K562 (cell line): ENCODE measurements at regions not wholly inside any gene's neighbourhood (a gene's known extent, or its start where the extent isn't known, plus 50 kb on each side); places are given as distances from the start of the nearest gene placed in this dataset.

Experiments used
- ATF2 ChIP-seq: sonication (generic); formaldehyde crosslinking; IDR thresholded peaks from 2 replicates; pipeline ENCODE4 v1.8.1; 2022; ENCODE audit warnings: missing genetic modification reagents
- CREB1 ChIP-seq, 2 experiments: sonication (generic) in 1 of 2; formaldehyde crosslinking in 1 of 2; IDR thresholded peaks; 2 replicates each; pipeline versions ENCODE4 v1.6.1 to v1.8.0; 2012 to 2022; ENCODE audit warnings: inconsistent platforms in 1 of 2, mild to moderate bottlenecking in 1 of 2, missing genetic modification reagents in 1 of 2, moderate library complexity in 1 of 2
- CTCF ChIP-seq, 3 experiments: IDR thresholded peaks in 2 of 3; conservative IDR thresholded peaks in 1 of 3; 2 replicates each; pipeline ENCODE4 v1.5.1; 2011 to 2012; ENCODE audit warnings: low read length in 3 of 3, mild to moderate bottlenecking in 3 of 3, control low read depth in 2 of 3, improper control_type of control experiment in 1 of 3, inconsistent platforms in 1 of 3, low read depth in 1 of 3, mixed read lengths in 1 of 3, moderate library complexity in 1 of 3; ENCODE audit not compliant: insufficient read depth in 2 of 3
- GTF3C2 ChIP-seq: IDR thresholded peaks from 3 replicates; pipeline ENCODE4 v1.6.1; 2011; ENCODE audit warnings: borderline replicate concordance, mild to moderate bottlenecking, moderate library complexity; ENCODE audit not compliant: insufficient read length; ENCODE audit errors: extremely low read depth
- JUND ChIP-seq, 2 experiments: IDR thresholded peaks; 2 replicates in 1 of 2; 3 replicates in 1 of 2; pipeline ENCODE4 v1.6.1; 2011; ENCODE audit warnings: borderline replicate concordance in 2 of 2, low read depth in 2 of 2, low read length in 2 of 2, improper control_type of control experiment in 1 of 2, missing biosample characterization in 1 of 2, missing genetic modification characterization in 1 of 2, missing genetic modification reagents in 1 of 2
- PBX2 ChIP-seq, 2 experiments: IDR thresholded peaks in 1 of 2; conservative IDR thresholded peaks in 1 of 2; 2 replicates each; pipeline ENCODE4 v1.6.1; 2016; ENCODE audit warnings: low read depth in 2 of 2, mild to moderate bottlenecking in 1 of 2, missing compliant biosample characterization in 1 of 2, missing genetic modification characterization in 1 of 2, moderate library complexity in 1 of 2
- POLR2AphosphoS5 ChIP-seq: IDR thresholded peaks from 2 replicates; pipeline ENCODE4 v1.6.1; 2011; ENCODE audit warnings: mild to moderate bottlenecking, low read depth, low read length, moderate library complexity; ENCODE audit not compliant: control insufficient read depth, insufficient read depth
- RAD21 ChIP-seq, 2 experiments: fragments of 250-450 bp in 1 of 2; fragments of 450-650 bp in 1 of 2; sonication (Bioruptor Pico) in 1 of 2; formaldehyde crosslinking in 1 of 2; IDR thresholded peaks in 1 of 2; conservative IDR thresholded peaks in 1 of 2; 2 replicates each; pipeline versions ENCODE4 v1.4.0 to v1.8.0; 2020 to 2022; ENCODE audit warnings: mild to moderate bottlenecking in 2 of 2, moderate library complexity in 1 of 2
- TBP ChIP-seq: optimal IDR thresholded peaks from 2 replicates; pipeline ENCODE3; 2011; ENCODE audit warnings: low read depth, low read length, improper control_type of control experiment

- no peak for TF ChIP-seq TBP
- TF ChIP-seq JUND (IDR thresholded peaks at IDR 0.05; ENCODE audit: borderline replicate concordance, low read depth, low read length) = no peak
- no peak for TF ChIP-seq JUND (tag; IDR thresholded peaks at IDR 0.05; ENCODE audit: borderline replicate concordance, low read depth, low read length)
- TF ChIP-seq ATF2 (CRISPR knock-in tag) = no peak
- no peak for TF ChIP-seq PBX2 (CRISPR knock-in tag; IDR thresholded peaks at IDR 0.05; ENCODE audit: low read depth)
- no peak for TF ChIP-seq PBX2 (tag; conservative IDR thresholded peaks at IDR 0.05; ENCODE audit: low read depth)
- no peak for TF ChIP-seq GTF3C2
- no peak for TF ChIP-seq POLR2AphosphoS5
- no peak for TF ChIP-seq CREB1 (IDR thresholded peaks at IDR 0.05)
- no peak for TF ChIP-seq CREB1 (CRISPR knock-in tag; IDR thresholded peaks at IDR 0.05)
- TF ChIP-seq RAD21 (CRISPR knock-in tag; conservative IDR thresholded peaks at IDR 0.05 in 1 of 2, IDR thresholded peaks at IDR 0.05 in 1 of 2) = no peak
- no peak for TF ChIP-seq CTCF (IDR thresholded peaks at IDR 0.05 in 2 of 3, conservative IDR thresholded peaks at IDR 0.05 in 1 of 3; ENCODE audit: insufficient read depth in 2 of 3, low read depth in 1 of 3, low read length in 3 of 3)
Observed at GRCh38 chr12:95396849-95397468, 77.0 kb upstream of the METAP2 start.
